Ishikawa (cell line): ENCODE measurements at regions not wholly inside any gene's neighbourhood (a gene's known extent, or its start where the extent isn't known, plus 50 kb on each side); places are given as distances from the start of the nearest gene placed in this dataset.

Experiments used
- CEBPB ChIP-seq: IDR thresholded peaks from 2 replicates; pipeline ENCODE4 v1.6.1; 2012
- EP300 ChIP-seq: IDR thresholded peaks from 2 replicates; pipeline ENCODE4 v1.6.1; 2012; ENCODE audit warnings: borderline replicate concordance
- RAD21 ChIP-seq: IDR thresholded peaks from 2 replicates; pipeline ENCODE4 v1.6.1; 2012; ENCODE audit warnings: low read depth
- REST ChIP-seq: IDR thresholded peaks from 2 replicates; pipeline ENCODE4 v1.6.1; 2012; ENCODE audit warnings: low read depth, mild to moderate bottlenecking
- TCF12 ChIP-seq: IDR thresholded peaks from 2 replicates; pipeline ENCODE4 v1.6.1; 2012; ENCODE audit warnings: low read depth
- TEAD4 ChIP-seq: IDR thresholded peaks from 2 replicates; pipeline ENCODE4 v1.6.1; 2012
- USF1 ChIP-seq: IDR thresholded peaks from 2 replicates; pipeline ENCODE4 v1.6.1; 2012

GRCh38 chr3:463252-464192, 267.0 kb downstream of the CHL1 start:
- TF ChIP-seq EP300 (no peak), USF1 (no peak), REST (no peak), TCF12 (no peak), TEAD4 (no peak), RAD21 (no peak), CEBPB (no peak)
